HepG2 (cell line): ENCODE measurements at regions not wholly inside any gene's neighbourhood (a gene's known extent, or its start where the extent isn't known, plus 50 kb on each side); places are given as distances from the start of the nearest gene placed in this dataset.

ENCODE experiments used
- ATAC-seq: fragments of 200-7000 bp; cut with Tn5 transposase; 3 replicates; pipeline ENCODE4 v1.9.1; 2020; ENCODE audit warnings: mild to moderate bottlenecking, moderate library complexity
- BruUV-seq: library from RNA; stranded (reverse); fragments of 400-500 nt; replicated peaks from 2 replicates; lab custom pipeline; 2021; lab: Mats Ljungman, UMichigan
- CTCF ChIA-PET: fragments of 300-600 bp; formaldehyde crosslinking; extraction: SDS; loops from one replicate; lab custom pipeline; 2021; ENCODE audit warnings: low total read pairs, inconsistent platforms, low intra/inter-chr PET ratio; lab: Yijun Ruan, JAX
- POLR2A ChIA-PET: fragments of 350-600 bp; sonication (Branson Sonifier 250); formaldehyde crosslinking; loops from one replicate; lab custom pipeline; 2020; ENCODE audit warnings: antibody characterized with exemption, inconsistent platforms; lab: Yijun Ruan, JAX
- DNase-seq: peaks from one replicate; pipeline ENCODE4 v3.0.0-alpha.2; 2015; ENCODE audit warnings: low spot score
- FAIRE-seq: peaks from 3 replicates; lab custom pipeline; 2011; peaks lifted over from hg19 to GRCh38; lab: Jason Lieb, UNC
- H2AFZ ChIP-seq: one replicate; pipeline ENCODE4 v1.6.1; 2011; ENCODE audit warnings: low read length, inconsistent platforms
- H3K27ac ChIP-seq: fragments of 300-600 bp; 3 replicates; pipeline ENCODE4 v1.8.0; 2011; ENCODE audit warnings: mixed run types, mild to moderate bottlenecking, mixed read lengths, low read length, inconsistent platforms; ENCODE audit not compliant: insufficient read depth; ENCODE audit errors: extremely low read length
- H3K27me3 ChIP-seq, 2 experiments: fragments of 200-600 bp in 1 of 2; 2 replicates in 1 of 2; 3 replicates in 1 of 2; pipeline versions ENCODE4 v1.6.0 to v1.8.0; 2011; ENCODE audit warnings: low read length in 2 of 2, mild to moderate bottlenecking in 2 of 2, moderate library complexity in 2 of 2, inconsistent platforms in 1 of 2; ENCODE audit not compliant: insufficient read depth in 2 of 2, control insufficient read depth in 1 of 2
- H3K36me3 ChIP-seq, 2 experiments: fragments of 200-600 bp in 1 of 2; replicated peaks in 1 of 2; 2 replicates in 1 of 2; 3 replicates in 1 of 2; pipeline versions ENCODE4 v1.5.1 to v1.8.0; 2011; ENCODE audit warnings: low read length in 2 of 2, inconsistent platforms in 1 of 2; ENCODE audit not compliant: insufficient read depth in 2 of 2, control insufficient read depth in 1 of 2
- H3K4me1 ChIP-seq: 2 replicates; pipeline ENCODE4 v1.5.1; 2012; ENCODE audit warnings: low read length, inconsistent platforms; ENCODE audit not compliant: insufficient read depth
- H3K4me2 ChIP-seq: 2 replicates; pipeline ENCODE4 v1.6.0; 2011; ENCODE audit warnings: low read depth, low read length, inconsistent platforms
- H3K4me3 ChIP-seq, 3 experiments: fragments of 200-600 bp in 1 of 3; sonication (generic), shearing (Covaris generic) in 1 of 3; replicated peaks in 1 of 3; 2 replicates each; pipeline ENCODE4 v1.5.1; 2011 to 2016; ENCODE audit warnings: low read length in 3 of 3, inconsistent platforms in 2 of 3, low read depth in 2 of 3, mild to moderate bottlenecking in 2 of 3, control low read depth in 1 of 3, mixed read lengths in 1 of 3; ENCODE audit not compliant: insufficient read depth in 1 of 3
- H3K79me2 ChIP-seq: one replicate; pipeline ENCODE4 v1.6.1; 2011; ENCODE audit warnings: low read length, inconsistent platforms; ENCODE audit not compliant: insufficient read depth
- H3K9ac ChIP-seq: 2 replicates; pipeline ENCODE4 v1.6.0; 2011; ENCODE audit warnings: mild to moderate bottlenecking, low read depth, low read length, inconsistent platforms; ENCODE audit not compliant: insufficient read depth
- H3K9me3 ChIP-seq: 2 replicates; pipeline ENCODE4 v1.5.1; 2012; ENCODE audit warnings: mild to moderate bottlenecking, low read length
- H4K20me1 ChIP-seq: 2 replicates; pipeline ENCODE4 v1.6.0; 2011; ENCODE audit warnings: inconsistent platforms, mild to moderate bottlenecking, low read length, moderate library complexity; ENCODE audit not compliant: insufficient read depth
- ATF7-NPFF ChIP-seq: sonication (generic); formaldehyde crosslinking; IDR thresholded peaks from 2 replicates; pipeline ENCODE4 v1.8.1; 2023; ENCODE audit warnings: mild to moderate bottlenecking, low read depth, missing genetic modification reagents, moderate library complexity
- MTF1 ChIP-seq: sonication (generic); formaldehyde crosslinking; IDR thresholded peaks from 2 replicates; pipeline ENCODE4 v1.5.0; 2020; ENCODE audit warnings: missing genetic modification reagents
- NFATC3 ChIP-seq: sonication (generic); formaldehyde crosslinking; IDR thresholded peaks from 2 replicates; pipeline ENCODE4 v1.5.1; 2020; ENCODE audit warnings: mild to moderate bottlenecking, missing genetic modification reagents
- SP1 ChIP-seq, 2 experiments: fragments of 450-650 bp in 1 of 2; sonication (generic) in 1 of 2; formaldehyde crosslinking in 1 of 2; IDR thresholded peaks; 2 replicates each; pipeline versions ENCODE4 v1.4.0 to v1.6.1; 2016 to 2020; ENCODE audit warnings: missing genetic modification reagents in 1 of 2
- ZMAT3 ChIP-seq: sonication (generic); formaldehyde crosslinking; conservative IDR thresholded peaks from 2 replicates; pipeline ENCODE4 v1.7.0; 2021; ENCODE audit warnings: missing genetic modification reagents
- ZSCAN25 ChIP-seq: sonication (generic); formaldehyde crosslinking; IDR thresholded peaks from 2 replicates; pipeline ENCODE4 v1.8.0; 2022; ENCODE audit warnings: mild to moderate bottlenecking, missing genetic modification reagents
- WGBS: methylation state at CpG from one replicate; pipeline ENCODE4 v1.1.6; 2017; ENCODE audit warnings: low lambda C conversion rate; 5-methylcytosine and 5-hydroxymethylcytosine counted together
- in situ Hi-C: cut with HindIII; loops from 2 replicates; pipeline ENCODE4 v1.10.0; 2017; ENCODE audit warnings: low pct_unique_long_range_greater_than_20kb; ENCODE audit not compliant: extremely low pct_ligation_motif_present
- intact Hi-C: fragments of 100-400 bp; cut with micrococcal nuclease; formaldehyde crosslinking; loops from one replicate; pipeline ENCODE4 v1.10.0; 2022; ENCODE audit not compliant: unreplicated experiment
- TF ChIP-seq, protein P1 (sequence below), 2 experiments: sonication (generic) in 1 of 2; formaldehyde crosslinking in 1 of 2; IDR thresholded peaks; 2 replicates each; pipeline versions ENCODE4 v1.5.1 to v1.6.1; 2011 to 2020; ENCODE audit warnings: borderline replicate concordance in 1 of 2, low read depth in 1 of 2, low read length in 1 of 2, mild to moderate bottlenecking in 1 of 2, missing genetic modification reagents in 1 of 2, moderate library complexity in 1 of 2

- H3K4me3 ChIP-seq = no peak overlapping the region
- no peaks in the 10 kb centered on the region for H3K9me3 ChIP-seq
- ATAC-seq (no peak), FAIRE-seq (no peak), DNase-seq (no peak)
- H3K27me3 ChIP-seq = no peaks in the 10 kb centered on the region
- CTCF ChIA-PET = no interaction called here
- intact Hi-C loops = no loop called here
- BruUV-seq = no TSS peak
- no peak overlapping the region for H3K27ac ChIP-seq
- H3K79me2 ChIP-seq = no peaks in the 10 kb centered on the region
- POLR2A ChIA-PET = no interaction called here
- peaks cover under 1% of the 10 kb centered on the region for H3K4me1 ChIP-seq
- in situ Hi-C loops = no loop called here
- TF ChIP-seq, protein P1, sequence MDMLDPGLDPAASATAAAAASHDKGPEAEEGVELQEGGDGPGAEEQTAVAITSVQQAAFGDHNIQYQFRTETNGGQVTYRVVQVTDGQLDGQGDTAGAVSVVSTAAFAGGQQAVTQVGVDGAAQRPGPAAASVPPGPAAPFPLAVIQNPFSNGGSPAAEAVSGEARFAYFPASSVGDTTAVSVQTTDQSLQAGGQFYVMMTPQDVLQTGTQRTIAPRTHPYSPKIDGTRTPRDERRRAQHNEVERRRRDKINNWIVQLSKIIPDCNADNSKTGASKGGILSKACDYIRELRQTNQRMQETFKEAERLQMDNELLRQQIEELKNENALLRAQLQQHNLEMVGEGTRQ (IDR thresholded peaks at IDR 0.05; ENCODE audit: low read depth, low read length) = no peak
- TF ChIP-seq, protein P1 (CRISPR knock-in tag; IDR thresholded peaks at IDR 0.05; ENCODE audit: borderline replicate concordance) = no peak
- TF ChIP-seq ZSCAN25 (CRISPR knock-in tag) = no peak
- TF ChIP-seq SP1 (IDR thresholded peaks at IDR 0.05) = no peak
- TF ChIP-seq SP1 (CRISPR knock-in tag; IDR thresholded peaks at IDR 0.05) = no peak
- TF ChIP-seq ZMAT3 (CRISPR knock-in tag) = no peak
- no peak for TF ChIP-seq NFATC3 (CRISPR knock-in tag)
- TF ChIP-seq MTF1 (CRISPR knock-in tag) = no peak
- no peak for TF ChIP-seq ATF7-NPFF
- TF ChIP-seq, all 625 proteins: peak for 0
- WGBS = 48% methylated on average over 3 of the region's 3 CpGs
- Histone ChIP-seq H3K9ac (no peak overlapping the region), H3K4me2 (no peak overlapping the region), H3K36me3 (no peaks in the 10 kb centered on the region), H4K20me1 (no peaks in the 10 kb centered on the region), H2AFZ (no peak overlapping the region)
Observed at GRCh38 chr2:158890296-158890905, 78.0 kb upstream of the TANC1 start.
